HCT116 (cell line): ENCODE measurements at regions not wholly inside any gene's neighbourhood (a gene's known extent, or its start where the extent isn't known, plus 50 kb on each side); places are given as distances from the start of the nearest gene placed in this dataset.

Experiments used
- EZH2phosphoT487 ChIP-seq: fragments of 200-600 bp; IDR thresholded peaks from 2 replicates; pipeline ENCODE4 v1.6.1; 2018; ENCODE audit warnings: antibody characterized with exemption, borderline replicate concordance
- SIN3A ChIP-seq: IDR thresholded peaks from 2 replicates; pipeline ENCODE4 v1.6.1; 2012; ENCODE audit warnings: low read depth
- ZFX ChIP-seq: fragments of 450-650 bp; IDR thresholded peaks from 2 replicates; pipeline ENCODE4 v1.6.1; 2017
- TF ChIP-seq, protein P1 (sequence below), 3 experiments: fragments of 200-600 bp in 1 of 3; sonication (generic) in 1 of 3; IDR thresholded peaks in 2 of 3; conservative IDR thresholded peaks in 1 of 3; 2 replicates each; pipeline ENCODE4 v1.5.1; 2012 to 2017; ENCODE audit warnings: low read depth in 2 of 3, low read length in 2 of 3, antibody characterized with exemption in 1 of 3, borderline replicate concordance in 1 of 3, control low read depth in 1 of 3, mild to moderate bottlenecking in 1 of 3, mixed read lengths in 1 of 3, mixed run types in 1 of 3, moderate library complexity in 1 of 3; ENCODE audit not compliant: insufficient read depth in 1 of 3
- TF ChIP-seq, protein P2 (sequence below): IDR thresholded peaks from 2 replicates; pipeline ENCODE4 v1.6.1; 2012

DNA sequence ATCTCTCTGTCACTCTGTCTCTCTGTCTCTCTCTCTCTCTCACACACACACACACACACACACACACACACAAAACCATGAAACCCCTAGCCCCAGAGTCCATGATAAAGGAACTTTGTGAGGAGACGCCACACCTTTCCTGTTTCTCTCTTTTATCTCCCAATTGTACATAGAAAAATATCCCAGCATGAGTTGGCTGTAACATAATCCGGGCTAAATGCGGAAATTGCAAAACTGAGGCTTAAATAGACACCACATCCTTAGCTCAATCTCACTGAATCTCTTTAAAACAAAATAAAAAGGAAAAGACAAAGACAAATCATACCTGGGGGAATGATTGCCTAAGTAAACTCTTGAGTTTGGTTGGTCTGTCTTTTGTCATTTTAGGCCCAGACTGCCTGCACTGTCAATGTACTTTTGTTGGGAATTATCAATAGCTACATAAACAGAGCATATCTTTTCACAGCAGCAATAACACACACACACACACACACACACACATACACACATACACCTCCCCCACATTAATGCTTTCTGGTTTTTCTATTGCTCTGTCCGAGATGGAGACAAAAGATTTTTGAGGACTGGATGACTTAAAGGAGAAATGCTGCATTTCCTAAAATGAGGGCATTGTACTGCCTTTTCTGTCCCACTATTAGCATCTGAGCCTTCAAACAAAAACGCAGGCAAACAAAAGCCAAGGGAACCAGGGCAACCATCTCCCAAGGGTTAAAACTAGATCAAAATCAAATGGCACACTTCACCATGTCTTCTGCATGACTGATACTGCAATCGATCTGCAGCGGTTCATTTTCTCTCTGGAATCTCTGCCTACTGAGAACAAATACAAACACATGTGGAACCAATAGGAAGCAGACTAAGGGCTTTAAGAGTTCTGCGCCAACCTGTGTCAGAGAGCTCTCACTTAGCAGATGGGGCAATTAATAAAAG is 321.5 kb downstream of the NFIB start:
- TF ChIP-seq ZFX, result no peak
- TF ChIP-seq, protein P1, sequence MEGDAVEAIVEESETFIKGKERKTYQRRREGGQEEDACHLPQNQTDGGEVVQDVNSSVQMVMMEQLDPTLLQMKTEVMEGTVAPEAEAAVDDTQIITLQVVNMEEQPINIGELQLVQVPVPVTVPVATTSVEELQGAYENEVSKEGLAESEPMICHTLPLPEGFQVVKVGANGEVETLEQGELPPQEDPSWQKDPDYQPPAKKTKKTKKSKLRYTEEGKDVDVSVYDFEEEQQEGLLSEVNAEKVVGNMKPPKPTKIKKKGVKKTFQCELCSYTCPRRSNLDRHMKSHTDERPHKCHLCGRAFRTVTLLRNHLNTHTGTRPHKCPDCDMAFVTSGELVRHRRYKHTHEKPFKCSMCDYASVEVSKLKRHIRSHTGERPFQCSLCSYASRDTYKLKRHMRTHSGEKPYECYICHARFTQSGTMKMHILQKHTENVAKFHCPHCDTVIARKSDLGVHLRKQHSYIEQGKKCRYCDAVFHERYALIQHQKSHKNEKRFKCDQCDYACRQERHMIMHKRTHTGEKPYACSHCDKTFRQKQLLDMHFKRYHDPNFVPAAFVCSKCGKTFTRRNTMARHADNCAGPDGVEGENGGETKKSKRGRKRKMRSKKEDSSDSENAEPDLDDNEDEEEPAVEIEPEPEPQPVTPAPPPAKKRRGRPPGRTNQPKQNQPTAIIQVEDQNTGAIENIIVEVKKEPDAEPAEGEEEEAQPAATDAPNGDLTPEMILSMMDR (IDR thresholded peaks at IDR 0.05 in 2 of 3, conservative IDR thresholded peaks at IDR 0.05 in 1 of 3; ENCODE audit: borderline replicate concordance in 1 of 3, insufficient read depth in 1 of 3, low read depth in 2 of 3, low read length in 2 of 3), result no peak
- no peak for TF ChIP-seq EZH2phosphoT487
- TF ChIP-seq SIN3A, result no peak
- TF ChIP-seq, protein P2, sequence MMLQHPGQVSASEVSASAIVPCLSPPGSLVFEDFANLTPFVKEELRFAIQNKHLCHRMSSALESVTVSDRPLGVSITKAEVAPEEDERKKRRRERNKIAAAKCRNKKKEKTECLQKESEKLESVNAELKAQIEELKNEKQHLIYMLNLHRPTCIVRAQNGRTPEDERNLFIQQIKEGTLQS, result no peak
